Sigmoid colon (tissue), 6 donors: ENCODE measurements at regions not wholly inside any gene's neighbourhood (a gene's known extent, or its start where the extent isn't known, plus 50 kb on each side); places are given as distances from the start of the nearest gene placed in this dataset.

Source experiments
- DNase-seq: peaks from one replicate; pipeline ENCODE4 v3.0.0-alpha.2; 2019
- H3K27ac ChIP-seq, 4 donors: fragments of 200-600 bp; sonication (generic); one replicate each; pipeline ENCODE4 v1.5.1; 2016 to 2019; ENCODE audit warnings: mild to moderate bottlenecking in 1 of 4
- H3K27me3 ChIP-seq, 3 donors: fragments of 200-600 bp; sonication (generic); one replicate each; pipeline ENCODE4 v1.5.1; 2019; ENCODE audit warnings: mild to moderate bottlenecking in 1 of 3
- H3K36me3 ChIP-seq, 4 donors: fragments of 200-600 bp; sonication (generic); one replicate each; pipeline ENCODE4 v1.5.1; 2016 to 2019
- H3K4me1 ChIP-seq, 4 donors: fragments of 200-600 bp; sonication (generic); one replicate each; pipeline ENCODE4 v1.5.1; 2017 to 2019
- H3K4me3 ChIP-seq, 4 donors: fragments of 200-600 bp; sonication (generic); one replicate each; pipeline ENCODE4 v1.5.1; 2017 to 2019; ENCODE audit warnings: mild to moderate bottlenecking in 2 of 4, moderate library complexity in 1 of 4
- H3K9me3 ChIP-seq, 4 donors: fragments of 200-600 bp in 3 of 4; sonication (generic) in 3 of 4; one replicate each; pipeline versions ENCODE4 v1.5.1 to v1.6.1; 2013 to 2019
- EP300 ChIP-seq, 4 donors: sonication (generic); formaldehyde crosslinking; IDR thresholded peaks; one replicate each; pipeline ENCODE4 v1.6.1; 2017; ENCODE audit warnings: antibody characterized with exemption in 4 of 4
- POLR2A ChIP-seq, 2 donors: fragments of 450-650 bp; IDR thresholded peaks; one replicate each; pipeline ENCODE4 v1.6.1; 2016; ENCODE audit warnings: antibody characterized with exemption in 2 of 2, mild to moderate bottlenecking in 2 of 2, moderate library complexity in 2 of 2
- POLR2AphosphoS5 ChIP-seq, 4 donors: sonication (generic); formaldehyde crosslinking; IDR thresholded peaks; one replicate each; pipeline ENCODE4 v1.6.1; 2017; ENCODE audit warnings: antibody characterized with exemption in 4 of 4
- WGBS, 2 donors: extraction: QIAGEN DNeasy Blood & Tissue Kit; methylation state at CpG; one replicate each; pipeline ENCODE4 v1.1.7; 2013; 5-methylcytosine and 5-hydroxymethylcytosine counted together
- intact Hi-C: fragments of 100-400 bp; cut with DNase I; formaldehyde crosslinking; loops from one replicate; pipeline ENCODE4 v1.15.1; 2023
- TF ChIP-seq, protein P1 (sequence below), 4 experiments: fragments of 450-650 bp in 3 of 4; fragments of 200-600 bp in 1 of 4; IDR thresholded peaks; one replicate each; pipeline ENCODE4 v1.5.1; 2016 to 2019; ENCODE audit warnings: antibody characterized with exemption in 4 of 4, mild to moderate bottlenecking in 3 of 4, moderate library complexity in 2 of 4
- donor health status: healthy with polysubstance abuse.
- donor health status: healthy.

GRCh38 chr12:115495300-115495699, 782.2 kb downstream of the MED13L start:
- DNase-seq, result no peak
- TF ChIP-seq POLR2AphosphoS5 (IDR thresholded peaks at IDR 0.05), result no peak
- no peak for TF ChIP-seq EP300 (IDR thresholded peaks at IDR 0.05)
- TF ChIP-seq, protein P1, sequence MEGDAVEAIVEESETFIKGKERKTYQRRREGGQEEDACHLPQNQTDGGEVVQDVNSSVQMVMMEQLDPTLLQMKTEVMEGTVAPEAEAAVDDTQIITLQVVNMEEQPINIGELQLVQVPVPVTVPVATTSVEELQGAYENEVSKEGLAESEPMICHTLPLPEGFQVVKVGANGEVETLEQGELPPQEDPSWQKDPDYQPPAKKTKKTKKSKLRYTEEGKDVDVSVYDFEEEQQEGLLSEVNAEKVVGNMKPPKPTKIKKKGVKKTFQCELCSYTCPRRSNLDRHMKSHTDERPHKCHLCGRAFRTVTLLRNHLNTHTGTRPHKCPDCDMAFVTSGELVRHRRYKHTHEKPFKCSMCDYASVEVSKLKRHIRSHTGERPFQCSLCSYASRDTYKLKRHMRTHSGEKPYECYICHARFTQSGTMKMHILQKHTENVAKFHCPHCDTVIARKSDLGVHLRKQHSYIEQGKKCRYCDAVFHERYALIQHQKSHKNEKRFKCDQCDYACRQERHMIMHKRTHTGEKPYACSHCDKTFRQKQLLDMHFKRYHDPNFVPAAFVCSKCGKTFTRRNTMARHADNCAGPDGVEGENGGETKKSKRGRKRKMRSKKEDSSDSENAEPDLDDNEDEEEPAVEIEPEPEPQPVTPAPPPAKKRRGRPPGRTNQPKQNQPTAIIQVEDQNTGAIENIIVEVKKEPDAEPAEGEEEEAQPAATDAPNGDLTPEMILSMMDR (IDR thresholded peaks at IDR 0.05), result no peak
- TF ChIP-seq POLR2A (IDR thresholded peaks at IDR 0.05), result no peak
- intact Hi-C loops, result no loop called here
- H3K4me1 ChIP-seq, result no peaks in the 10 kb centered on the region
- no peaks in the 10 kb centered on the region for H3K36me3 ChIP-seq
- no peak overlapping the region for H3K4me3 ChIP-seq
- no peaks in the 10 kb centered on the region for H3K27me3 ChIP-seq
- WGBS, 2 donors, result 92 to 93% methylated on average over 3 of the region's 3 CpGs
- no peak overlapping the region for H3K27ac ChIP-seq
- no peaks in the 10 kb centered on the region for H3K9me3 ChIP-seq

- Histone ChIP-seq H3K4me3 (no peak overlapping the region), H3K36me3 (no peaks in the 10 kb centered on the region), H3K9me3 (no peaks in the 10 kb centered on the region), H3K27ac (no peak overlapping the region), H3K4me1 (no peaks in the 10 kb centered on the region), H3K27me3 (no peaks in the 10 kb centered on the region)
- no peak for TF ChIP-seq POLR2A (IDR thresholded peaks at IDR 0.05)
- no peak for DNase-seq
- intact Hi-C loops, result no loop called here
- 0% methylated on average over 2 of the region's 2 CpGs for WGBS, 2 donors
Measured at GRCh38 chr12:115492553-115492952, 784.9 kb downstream of the MED13L start.

- intact Hi-C loops, result no loop called here
- TF ChIP-seq POLR2AphosphoS5 (IDR thresholded peaks at IDR 0.05), result no peak
- H3K9me3 ChIP-seq, result no peaks in the 10 kb centered on the region
Measured at GRCh38 chr12:115491511-115492250, 785.8 kb downstream of the MED13L start.

DNA sequence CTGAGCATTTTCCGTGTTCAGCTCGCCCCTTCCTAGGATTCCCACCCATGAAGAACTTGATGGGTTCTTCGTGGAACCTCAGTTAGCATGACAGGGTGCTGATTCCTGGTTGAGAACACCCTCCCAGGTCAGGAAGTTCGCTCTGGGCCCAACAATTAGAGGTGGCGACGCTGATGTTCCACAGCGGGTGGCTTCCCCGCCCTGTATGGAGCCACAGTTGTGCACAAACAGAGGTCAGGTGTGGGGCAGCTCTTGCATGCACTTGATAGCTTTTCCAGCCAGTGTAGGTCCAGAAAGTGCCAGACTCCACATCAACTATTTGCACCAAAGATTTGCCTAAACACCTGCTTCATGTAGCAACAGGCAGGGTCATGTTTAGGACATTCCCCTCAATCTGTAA, 788.2 kb downstream of the MED13L start:
- Histone ChIP-seq H3K4me1 (no peaks in the 10 kb centered on the region), H3K9me3 (no peaks in the 10 kb centered on the region), H3K27ac (no peak overlapping the region), H3K36me3 (no peaks in the 10 kb centered on the region), H3K27me3 (no peaks in the 10 kb centered on the region), H3K4me3 (no peak overlapping the region)
- intact Hi-C loops, result no loop called here
- DNase-seq, result no peak
- TF ChIP-seq EP300 (IDR thresholded peaks at IDR 0.05) (no peak), POLR2A (IDR thresholded peaks at IDR 0.05) (no peak), POLR2AphosphoS5 (IDR thresholded peaks at IDR 0.05) (no peak)
- TF ChIP-seq, protein P1 (IDR thresholded peaks at IDR 0.05), result no peak
- WGBS, 2 donors, result 88 to 92% methylated on average over 8 of the region's 8 CpGs

More at GRCh38 chr12:115491511-115492250, 785.8 kb downstream of the MED13L start:
- H3K36me3 ChIP-seq, result no peaks in the 10 kb centered on the region
- no peaks in the 10 kb centered on the region for H3K4me1 ChIP-seq
- H3K27me3 ChIP-seq, result no peaks in the 10 kb centered on the region
- DNase-seq, result no peak
- H3K4me3 ChIP-seq, result no peak overlapping the region
- 56 to 70% methylated on average over 8 of the region's 8 CpGs for WGBS, 2 donors
- H3K27ac ChIP-seq, result no peak overlapping the region

DNA sequence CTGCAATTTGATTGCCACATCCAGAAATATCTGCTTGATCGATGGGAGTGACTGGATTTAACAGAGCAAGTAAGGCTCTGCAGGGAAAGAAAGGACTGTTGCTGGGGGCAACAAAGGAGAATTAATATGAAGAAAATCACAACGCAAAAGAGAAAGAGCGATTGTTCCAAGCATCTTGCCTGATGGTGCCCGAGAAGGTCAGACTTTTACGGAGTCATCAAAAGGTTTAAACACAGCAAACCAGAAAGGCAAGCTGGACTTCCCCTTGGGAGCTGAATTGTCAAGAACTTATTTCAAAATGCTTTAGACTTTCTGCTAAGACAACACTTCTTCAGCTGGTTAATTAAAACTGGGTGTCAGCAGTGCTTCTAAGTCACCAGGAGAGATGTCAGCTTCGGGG, 791.5 kb downstream of the MED13L start:
- Histone ChIP-seq H3K4me1 (no peaks in the 10 kb centered on the region), H3K36me3 (no peaks in the 10 kb centered on the region), H3K27me3 (no peaks in the 10 kb centered on the region), H3K27ac (no peak overlapping the region), H3K9me3 (no peaks in the 10 kb centered on the region), H3K4me3 (no peak overlapping the region)
- intact Hi-C loops, result no loop called here
- TF ChIP-seq EP300 (IDR thresholded peaks at IDR 0.05) (no peak), POLR2AphosphoS5 (IDR thresholded peaks at IDR 0.05) (no peak), POLR2A (IDR thresholded peaks at IDR 0.05) (no peak)
- TF ChIP-seq, protein P1 (IDR thresholded peaks at IDR 0.05), result no peak
- DNase-seq, result no peak
- WGBS, 2 donors, result 75 to 79% methylated on average over 6 of the region's 6 CpGs

DNA sequence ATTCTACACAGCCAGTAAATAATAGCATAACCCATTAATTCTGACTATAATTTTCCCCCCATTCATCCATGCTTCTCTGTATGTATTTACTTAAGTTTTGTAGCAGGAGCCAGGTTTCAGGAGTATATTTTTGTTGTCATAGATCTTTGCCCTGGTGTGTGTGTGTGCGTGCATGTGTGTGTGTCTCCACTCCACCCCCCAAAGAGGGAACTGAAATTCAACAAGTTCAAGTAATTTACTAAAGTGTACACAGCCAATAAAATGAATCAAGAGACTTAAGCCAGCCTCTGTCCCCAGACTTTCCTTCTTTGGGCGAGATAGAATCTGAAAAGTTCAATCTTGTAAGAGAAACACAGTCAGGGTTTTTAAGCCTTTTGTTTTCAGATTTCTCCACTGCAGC, 792.0 kb downstream of the MED13L start:
- Histone ChIP-seq H3K9me3 (no peaks in the 10 kb centered on the region), H3K27me3 (no peaks in the 10 kb centered on the region), H3K36me3 (no peaks in the 10 kb centered on the region), H3K4me1 (no peaks in the 10 kb centered on the region), H3K27ac (no peak overlapping the region), H3K4me3 (no peak overlapping the region)
- DNase-seq, result no peak
- intact Hi-C loops, result no loop called here
- TF ChIP-seq, protein P1 (IDR thresholded peaks at IDR 0.05), result no peak
- TF ChIP-seq POLR2A (IDR thresholded peaks at IDR 0.05) (no peak), EP300 (IDR thresholded peaks at IDR 0.05) (no peak), POLR2AphosphoS5 (IDR thresholded peaks at IDR 0.05) (no peak)
- WGBS, 2 donors, result 80 to 83% methylated on average over 2 of the region's 2 CpGs
